IMR-90 (cell line): ENCODE measurements at regions not wholly inside any gene's neighbourhood (a gene's known extent, or its start where the extent isn't known, plus 50 kb on each side); places are given as distances from the start of the nearest gene placed in this dataset.

ENCODE experiments used
- ATAC-seq: fragments of 200-7000 bp; cut with Tn5 transposase; 2 replicates; pipeline ENCODE4 v1.9.1; 2020; ENCODE audit warnings: low read depth, mild to moderate bottlenecking, moderate library complexity
- BruUV-seq: library from RNA; stranded (reverse); fragments of 400-500 nt; replicated peaks from 2 replicates; lab custom pipeline; 2021; lab: Mats Ljungman, UMichigan
- CTCF ChIA-PET: fragments of 300-600 bp; formaldehyde crosslinking; extraction: SDS; loops from one replicate; lab custom pipeline; 2021; ENCODE audit warnings: antibody characterized with exemption; lab: Yijun Ruan, JAX
- POLR2A ChIA-PET: fragments of 300-600 bp; sonication (Branson Sonifier 250); formaldehyde crosslinking; loops from one replicate; lab custom pipeline; 2022; ENCODE audit warnings: antibody characterized with exemption; ENCODE audit not compliant: unreplicated experiment; lab: Charles Lee
- DNase-seq: peaks from one replicate; pipeline ENCODE4 v3.0.0; 2013
- H2AFZ ChIP-seq: replicated peaks from 2 replicates; pipeline ENCODE3; 2013; ENCODE audit warnings: low read length, mild to moderate bottlenecking; ENCODE audit not compliant: poor library complexity
- H2AK5ac ChIP-seq: 2 replicates; pipeline ENCODE4 v1.6.1; 2013; ENCODE audit warnings: low read depth, low read length, inconsistent platforms
- H2AK9ac ChIP-seq: replicated peaks from 2 replicates; pipeline ENCODE3; 2013; ENCODE audit warnings: mild to moderate bottlenecking, low read depth, low read length, moderate library complexity; ENCODE audit not compliant: poor library complexity
- H2BK120ac ChIP-seq: 2 replicates; pipeline ENCODE4 v1.6.1; 2013; ENCODE audit warnings: low read depth, low read length, inconsistent platforms
- H2BK15ac ChIP-seq: 3 replicates; pipeline ENCODE4 v1.6.1; 2013; ENCODE audit warnings: low read depth, low read length, inconsistent platforms
- H2BK20ac ChIP-seq: 2 replicates; pipeline ENCODE4 v1.6.1; 2013; ENCODE audit warnings: low read depth, mild to moderate bottlenecking, inconsistent platforms, low read length, moderate library complexity
- H2BK5ac ChIP-seq: 2 replicates; pipeline ENCODE4 v1.6.1; 2013; ENCODE audit warnings: mild to moderate bottlenecking, low read depth, low read length, inconsistent platforms; ENCODE audit not compliant: poor library complexity, severe bottlenecking
- H3K14ac ChIP-seq: replicated peaks from 2 replicates; pipeline ENCODE4 v1.6.1; 2013; ENCODE audit warnings: low read depth, low read length, inconsistent platforms
- H3K18ac ChIP-seq: 2 replicates; pipeline ENCODE4 v1.6.1; 2013; ENCODE audit warnings: low read depth, low read length, control low read depth
- H3K23ac ChIP-seq: 2 replicates; pipeline ENCODE4 v1.6.1; 2013; ENCODE audit warnings: low read depth, low read length, inconsistent platforms
- H3K27ac ChIP-seq: 2 replicates; pipeline ENCODE4 v1.5.1; 2013; ENCODE audit warnings: mild to moderate bottlenecking, control low read depth, low read length; ENCODE audit not compliant: insufficient read depth
- H3K27me3 ChIP-seq: 2 replicates; pipeline ENCODE4 v1.6.1; 2013; ENCODE audit warnings: low read length; ENCODE audit not compliant: control insufficient read depth, insufficient read depth
- H3K36me3 ChIP-seq: 2 replicates; pipeline ENCODE4 v1.6.1; 2013; ENCODE audit warnings: low read length, mixed read lengths; ENCODE audit not compliant: control insufficient read depth, insufficient read depth
- H3K4ac ChIP-seq: 2 replicates; pipeline ENCODE4 v1.6.1; 2013; ENCODE audit warnings: low read depth, low read length, inconsistent platforms
- H3K4me1 ChIP-seq: 2 replicates; pipeline ENCODE4 v1.6.1; 2013; ENCODE audit warnings: low read length, mixed read lengths; ENCODE audit not compliant: control insufficient read depth, insufficient read depth
- H3K4me2 ChIP-seq: 2 replicates; pipeline ENCODE4 v1.6.1; 2013; ENCODE audit warnings: low read depth, mild to moderate bottlenecking, control low read depth, low read length, moderate library complexity
- H3K4me3 ChIP-seq: 2 replicates; pipeline ENCODE4 v1.5.1; 2013; ENCODE audit warnings: low read depth, mild to moderate bottlenecking, control low read depth, low read length, moderate library complexity; ENCODE audit not compliant: insufficient read depth
- H3K56ac ChIP-seq: 2 replicates; pipeline ENCODE4 v1.6.1; 2013; ENCODE audit warnings: low read length, inconsistent platforms; ENCODE audit not compliant: insufficient read depth; ENCODE audit errors: extremely low read depth
- H3K79me1 ChIP-seq, 2 experiments: 2 replicates each; pipeline ENCODE4 v1.6.1; 2013; ENCODE audit warnings: low read length in 2 of 2, inconsistent platforms in 1 of 2, low read depth in 1 of 2
- H3K9ac ChIP-seq: 2 replicates; pipeline ENCODE4 v1.6.1; 2013; ENCODE audit warnings: low read depth, low read length, control low read depth
- H3K9me1 ChIP-seq: 2 replicates; pipeline ENCODE4 v1.6.1; 2013; ENCODE audit warnings: low read length, inconsistent platforms; ENCODE audit not compliant: insufficient read depth
- H3K9me3 ChIP-seq: 2 replicates; pipeline ENCODE4 v1.6.1; 2013; ENCODE audit warnings: low read length; ENCODE audit not compliant: control insufficient read depth, insufficient read depth
- H4K20me1 ChIP-seq: 2 replicates; pipeline ENCODE4 v1.6.1; 2013; ENCODE audit warnings: low read length, inconsistent platforms; ENCODE audit not compliant: insufficient read depth
- H4K5ac ChIP-seq: 2 replicates; pipeline ENCODE4 v1.6.1; 2013; ENCODE audit warnings: mild to moderate bottlenecking, low read depth, low read length, control low read depth
- H4K8ac ChIP-seq, 2 experiments: 2 replicates each; pipeline ENCODE4 v1.6.1; 2013; ENCODE audit warnings: low read depth in 2 of 2, low read length in 2 of 2, control low read depth in 1 of 2, inconsistent platforms in 1 of 2
- H4K91ac ChIP-seq: 2 replicates; pipeline ENCODE4 v1.6.1; 2013; ENCODE audit warnings: low read depth, low read length, inconsistent platforms; ENCODE audit not compliant: insufficient read depth
- BHLHE40 ChIP-seq: fragments of 150-350 bp; IDR thresholded peaks from 2 replicates; pipeline ENCODE4 v1.6.1; 2016; ENCODE audit warnings: mild to moderate bottlenecking, low read depth, low read length
- CEBPB ChIP-seq: IDR thresholded peaks from 2 replicates; pipeline ENCODE4 v1.6.1; 2012; ENCODE audit warnings: low read depth, low read length, improper control_type of control experiment
- CHD1 ChIP-seq: IDR thresholded peaks from 2 replicates; pipeline ENCODE4 v1.6.1; 2012; ENCODE audit warnings: low read depth, low read length, improper control_type of control experiment
- FOS ChIP-seq: fragments of 150-350 bp; IDR thresholded peaks from 2 replicates; pipeline ENCODE4 v1.6.1; 2016; ENCODE audit warnings: low read depth, low read length
- MAFK ChIP-seq: IDR thresholded peaks from 2 replicates; pipeline ENCODE4 v1.6.1; 2012; ENCODE audit warnings: low read depth, low read length, improper control_type of control experiment
- MAZ ChIP-seq: IDR thresholded peaks from 2 replicates; pipeline ENCODE4 v1.6.1; 2012; ENCODE audit warnings: low read depth, mild to moderate bottlenecking, low read length, improper control_type of control experiment, moderate library complexity, borderline replicate concordance
- MXI1 ChIP-seq: IDR thresholded peaks from 2 replicates; pipeline ENCODE4 v1.6.1; 2012; ENCODE audit warnings: low read depth, mild to moderate bottlenecking, low read length, moderate library complexity, borderline replicate concordance
- NFE2L2 ChIP-seq: fragments of 150-350 bp; IDR thresholded peaks from 2 replicates; pipeline ENCODE4 v1.6.1; 2016; ENCODE audit warnings: low read depth, mild to moderate bottlenecking, low read length
- POLR2A ChIP-seq: IDR thresholded peaks from 2 replicates; pipeline ENCODE4 v1.6.1; 2012; ENCODE audit warnings: mild to moderate bottlenecking, low read depth, low read length
- RAD21 ChIP-seq: IDR thresholded peaks from 2 replicates; pipeline ENCODE4 v1.6.1; 2012; ENCODE audit warnings: low read length, improper control_type of control experiment
- RCOR1 ChIP-seq: IDR thresholded peaks from 2 replicates; pipeline ENCODE4 v1.6.1; 2012; ENCODE audit warnings: mild to moderate bottlenecking, low read length, improper control_type of control experiment; ENCODE audit not compliant: insufficient replicate concordance
- RFX5 ChIP-seq: IDR thresholded peaks from 2 replicates; pipeline ENCODE4 v1.8.0; 2012; ENCODE audit warnings: low read depth, mild to moderate bottlenecking, low read length, moderate library complexity
- SMC3 ChIP-seq: fragments of 150-350 bp; IDR thresholded peaks from 2 replicates; pipeline ENCODE4 v1.6.1; 2016; ENCODE audit warnings: low read depth, mild to moderate bottlenecking, antibody characterized with exemption, low read length, moderate library complexity
- WGBS, 2 experiments: methylation state at CpG; one replicate each; pipeline versions ENCODE4 v1.1.5 to v1.1.7; 2013; ENCODE audit warnings: missing lambda C conversion rate in 2 of 2; ENCODE audit not compliant: insufficient read length in 1 of 2; ENCODE audit errors: extremely low coverage in 2 of 2; 5-methylcytosine and 5-hydroxymethylcytosine counted together
- dilution Hi-C: fragments of 300-500 bp; cut with HindIII; formaldehyde crosslinking; loops from one replicate; pipeline ENCODE4 v1.14.3; 2018; ENCODE audit warnings: low sequenced_read_pairs; ENCODE audit not compliant: unreplicated experiment
- in situ Hi-C: fragments of 300-500 bp; cut with MboI; formaldehyde crosslinking; loops from 3 replicates; pipeline ENCODE4 v1.14.3; 2019; ENCODE audit warnings: low sequenced_read_pairs, inconsistent platforms, mixed read lengths
- intact Hi-C: fragments of 100-400 bp; cut with micrococcal nuclease; formaldehyde crosslinking; loops from 2 replicates; pipeline ENCODE4 v1.10.0; 2022
- TF ChIP-seq, protein P1 (sequence below): fragments of 150-350 bp; IDR thresholded peaks from 2 replicates; pipeline ENCODE4 v1.6.1; 2016; ENCODE audit warnings: low read depth, mild to moderate bottlenecking, low read length, moderate library complexity, borderline replicate concordance
- TF ChIP-seq, protein P2 (sequence below): fragments of 150-350 bp; IDR thresholded peaks from 2 replicates; pipeline ENCODE4 v1.6.1; 2017; ENCODE audit warnings: mild to moderate bottlenecking, antibody characterized with exemption, low read length, low read depth
- TF ChIP-seq, protein P3 (sequence below): conservative IDR thresholded peaks from 2 replicates; pipeline ENCODE4 v1.5.1; 2012; ENCODE audit warnings: mild to moderate bottlenecking, low read depth, low read length, improper control_type of control experiment

DNA sequence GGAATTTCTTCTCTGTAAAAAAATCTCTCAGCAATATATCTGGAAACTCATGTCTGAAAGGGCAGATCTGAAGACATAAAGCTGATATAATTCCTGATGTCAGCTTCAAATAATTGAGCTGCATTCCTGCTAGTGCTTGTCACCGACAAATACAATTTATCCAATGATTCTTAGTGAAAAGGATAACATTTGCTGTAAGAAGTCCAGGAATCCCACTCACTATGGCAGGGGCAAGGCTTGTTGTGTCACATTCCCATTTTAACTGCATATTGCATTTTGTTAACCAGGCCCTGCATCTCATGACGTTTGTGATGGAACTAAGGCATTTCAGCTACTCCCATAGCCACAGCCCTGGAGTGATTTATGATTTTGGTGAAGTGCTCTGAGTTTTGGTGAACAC lies 160.1 kb upstream of the DAB2 start:
- no peaks in the 10 kb centered on the region for H3K36me3 ChIP-seq
- H2BK5ac ChIP-seq: no peak overlapping the region
- H3K4me3 ChIP-seq: no peak overlapping the region
- no TSS peak for BruUV-seq
- H3K18ac ChIP-seq: no peak overlapping the region
- no peak overlapping the region for H4K91ac ChIP-seq
- DNase-seq (peak; percentile 21), ATAC-seq (peak; percentile 48; the same call in 1 of the 2 replicates)
- no peak overlapping the region for H4K5ac ChIP-seq
- dilution Hi-C loops: no loop called here
- H3K23ac ChIP-seq: no peak overlapping the region
- no peaks in the 10 kb centered on the region for H3K79me1 ChIP-seq
- ChIA-PET CTCF (interaction anchor here (0.5 kb wide), 1 partner anchor 112 kb away, joined by 3 read pairs; no protein-coding TSS in a partner anchor), POLR2A (no interaction called here)
- H3K14ac ChIP-seq: no peak overlapping the region
- H3K4me1 ChIP-seq: no peaks in the 10 kb centered on the region
- H3K56ac ChIP-seq: no peak overlapping the region
- H3K9me1 ChIP-seq: no peaks in the 10 kb centered on the region
- H2BK20ac ChIP-seq: no peak overlapping the region
- no peak overlapping the region for H3K4ac ChIP-seq
- peaks cover 22% of the 10 kb centered on the region for H3K27me3 ChIP-seq
- H2AK9ac ChIP-seq: no peak overlapping the region
- H2AFZ ChIP-seq: no peak overlapping the region
- TF ChIP-seq, protein P1, sequence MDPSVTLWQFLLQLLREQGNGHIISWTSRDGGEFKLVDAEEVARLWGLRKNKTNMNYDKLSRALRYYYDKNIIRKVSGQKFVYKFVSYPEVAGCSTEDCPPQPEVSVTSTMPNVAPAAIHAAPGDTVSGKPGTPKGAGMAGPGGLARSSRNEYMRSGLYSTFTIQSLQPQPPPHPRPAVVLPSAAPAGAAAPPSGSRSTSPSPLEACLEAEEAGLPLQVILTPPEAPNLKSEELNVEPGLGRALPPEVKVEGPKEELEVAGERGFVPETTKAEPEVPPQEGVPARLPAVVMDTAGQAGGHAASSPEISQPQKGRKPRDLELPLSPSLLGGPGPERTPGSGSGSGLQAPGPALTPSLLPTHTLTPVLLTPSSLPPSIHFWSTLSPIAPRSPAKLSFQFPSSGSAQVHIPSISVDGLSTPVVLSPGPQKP: no peak
- TF ChIP-seq POLR2A (no peak), FOS (no peak), MAFK (no peak), SMC3 (no peak), RCOR1 (no peak), BHLHE40 (no peak), MAZ (no peak), MXI1 (no peak), CHD1 (no peak), CEBPB (no peak), RFX5 (no peak), NFE2L2 (no peak), RAD21 (no peak)
- TF ChIP-seq, protein P2, sequence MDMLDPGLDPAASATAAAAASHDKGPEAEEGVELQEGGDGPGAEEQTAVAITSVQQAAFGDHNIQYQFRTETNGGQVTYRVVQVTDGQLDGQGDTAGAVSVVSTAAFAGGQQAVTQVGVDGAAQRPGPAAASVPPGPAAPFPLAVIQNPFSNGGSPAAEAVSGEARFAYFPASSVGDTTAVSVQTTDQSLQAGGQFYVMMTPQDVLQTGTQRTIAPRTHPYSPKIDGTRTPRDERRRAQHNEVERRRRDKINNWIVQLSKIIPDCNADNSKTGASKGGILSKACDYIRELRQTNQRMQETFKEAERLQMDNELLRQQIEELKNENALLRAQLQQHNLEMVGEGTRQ: no peak
- TF ChIP-seq, protein P3, sequence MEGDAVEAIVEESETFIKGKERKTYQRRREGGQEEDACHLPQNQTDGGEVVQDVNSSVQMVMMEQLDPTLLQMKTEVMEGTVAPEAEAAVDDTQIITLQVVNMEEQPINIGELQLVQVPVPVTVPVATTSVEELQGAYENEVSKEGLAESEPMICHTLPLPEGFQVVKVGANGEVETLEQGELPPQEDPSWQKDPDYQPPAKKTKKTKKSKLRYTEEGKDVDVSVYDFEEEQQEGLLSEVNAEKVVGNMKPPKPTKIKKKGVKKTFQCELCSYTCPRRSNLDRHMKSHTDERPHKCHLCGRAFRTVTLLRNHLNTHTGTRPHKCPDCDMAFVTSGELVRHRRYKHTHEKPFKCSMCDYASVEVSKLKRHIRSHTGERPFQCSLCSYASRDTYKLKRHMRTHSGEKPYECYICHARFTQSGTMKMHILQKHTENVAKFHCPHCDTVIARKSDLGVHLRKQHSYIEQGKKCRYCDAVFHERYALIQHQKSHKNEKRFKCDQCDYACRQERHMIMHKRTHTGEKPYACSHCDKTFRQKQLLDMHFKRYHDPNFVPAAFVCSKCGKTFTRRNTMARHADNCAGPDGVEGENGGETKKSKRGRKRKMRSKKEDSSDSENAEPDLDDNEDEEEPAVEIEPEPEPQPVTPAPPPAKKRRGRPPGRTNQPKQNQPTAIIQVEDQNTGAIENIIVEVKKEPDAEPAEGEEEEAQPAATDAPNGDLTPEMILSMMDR: no peak
- in situ Hi-C loops: loop anchor here (10.0 kb wide), 3 partner anchors 110 to 1290 kb away; no protein-coding TSS in a partner anchor
- intact Hi-C loops: loop anchor here (5.0 to 10.0 kb wide), 2 partner anchors 127 to 360 kb away; no protein-coding TSS in a partner anchor
- H2BK15ac ChIP-seq: no peak overlapping the region
- no peak overlapping the region for H3K27ac ChIP-seq
- H4K8ac ChIP-seq: no peak overlapping the region
- no peaks in the 10 kb centered on the region for H4K20me1 ChIP-seq
- no peaks in the 10 kb centered on the region for H3K9me3 ChIP-seq
- H3K9ac ChIP-seq: no peak overlapping the region
- whole genome bisulfite sequencing, 2 experiments: no CpG with 5 or more reads among the region's 2 CpGs
- H2AK5ac ChIP-seq: no peak overlapping the region
- no peak overlapping the region for H3K4me2 ChIP-seq
- H2BK120ac ChIP-seq: no peak overlapping the region
